Jurkat, Clone E6-1 (cell line): ENCODE measurements at regions not wholly inside any gene's neighbourhood (a gene's known extent, or its start where the extent isn't known, plus 50 kb on each side); places are given as distances from the start of the nearest gene placed in this dataset.
"Not testable (repeated sequence)": the region's sequence is repeated elsewhere in the genome, so short reads cannot be mapped to it uniquely, and the experiment has no call there.

ENCODE experiments used
- DNase-seq: peaks from one replicate; pipeline ENCODE4 v3.0.0-alpha.2; 2011; ENCODE audit warnings: low read depth, low spot score
- H3K4me3 ChIP-seq: 2 replicates; pipeline ENCODE4 v1.5.1; 2011; ENCODE audit warnings: mild to moderate bottlenecking, low read length, control low read depth, moderate library complexity

DNA sequence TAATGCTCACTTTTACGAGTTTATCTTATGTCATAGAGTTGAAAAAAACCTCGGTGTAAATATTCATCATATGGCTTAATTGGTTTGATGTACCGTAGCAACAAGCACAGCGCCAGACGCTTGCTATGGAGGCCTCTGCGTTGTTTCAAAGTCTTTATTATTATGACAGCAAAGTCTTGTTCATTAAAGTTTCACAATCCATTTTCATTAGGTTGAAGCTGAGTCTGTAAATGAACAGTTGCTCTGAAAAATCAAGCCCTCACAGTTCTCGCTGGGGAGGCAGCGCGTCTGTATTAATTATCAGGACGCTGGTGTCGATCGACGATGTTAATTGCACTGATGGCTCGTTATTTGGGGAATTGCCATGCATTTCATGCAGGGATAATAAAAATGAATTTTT is 185.6 kb downstream of the INSC start:
- no peak for DNase-seq
- H3K4me3 ChIP-seq = no peak overlapping the region

DNA sequence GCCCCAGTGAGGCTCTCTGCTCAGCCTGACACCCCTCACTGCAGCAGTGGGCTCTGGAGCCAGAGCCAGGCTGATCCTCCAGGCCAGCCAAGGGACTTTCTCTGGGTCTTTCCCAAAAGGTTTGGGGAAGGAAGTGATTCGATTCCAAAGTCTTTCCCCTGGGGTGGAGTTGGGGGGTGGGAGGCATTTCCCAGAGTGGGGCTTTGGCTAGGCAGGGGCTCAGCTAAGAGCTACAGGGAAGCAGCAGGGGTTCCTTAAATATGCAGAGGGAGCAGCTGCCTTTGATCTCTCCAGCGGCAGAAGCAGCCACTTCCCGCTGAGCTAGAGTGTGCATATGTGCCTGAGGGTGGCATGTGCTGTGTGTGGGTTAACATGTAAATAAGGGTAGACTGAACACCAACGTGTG is 192.9 kb downstream of the INSC start:
- no peak overlapping the region for H3K4me3 ChIP-seq
- DNase-seq = peak; percentile 80

DNA sequence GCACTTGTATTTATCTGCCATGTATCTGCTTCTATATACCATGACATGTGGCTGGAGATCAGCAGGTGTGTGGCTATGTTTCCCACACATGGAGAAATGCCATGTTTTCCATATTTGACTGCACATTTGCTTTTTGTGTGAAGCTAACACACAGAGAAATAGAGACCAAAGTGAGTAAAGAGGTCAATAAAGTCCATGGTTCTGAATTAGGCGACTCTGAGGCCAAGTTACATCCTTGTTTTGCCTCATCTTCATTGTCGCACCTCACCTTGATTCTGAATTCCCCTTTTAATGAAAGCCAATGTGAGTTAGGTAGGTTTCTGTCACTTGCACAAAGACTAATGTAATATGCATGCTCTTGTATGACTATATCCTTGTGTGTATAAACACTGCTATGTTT is 194.1 kb downstream of the INSC start:
- no peak overlapping the region for H3K4me3 ChIP-seq
- no peak for DNase-seq

DNA sequence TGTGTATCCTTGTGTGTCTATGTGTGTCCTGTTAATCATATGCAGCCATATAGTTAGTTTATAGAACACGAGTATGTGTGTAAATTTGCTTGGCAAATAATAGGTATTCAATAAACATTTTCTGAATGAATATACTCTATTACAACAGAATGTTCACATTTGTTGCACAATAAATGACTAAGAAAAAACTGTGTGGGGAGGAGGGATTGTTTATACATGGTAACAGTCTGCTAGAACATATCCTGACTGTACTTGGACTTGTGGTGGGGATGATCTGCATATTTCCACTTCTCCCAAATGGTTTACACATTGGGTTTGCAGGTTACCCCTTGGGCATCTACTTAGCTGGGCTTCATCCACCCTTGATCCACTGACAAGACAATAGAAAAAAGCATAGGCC is 194.6 kb downstream of the INSC start:
- DNase-seq = no peak
- no peak overlapping the region for H3K4me3 ChIP-seq

DNA sequence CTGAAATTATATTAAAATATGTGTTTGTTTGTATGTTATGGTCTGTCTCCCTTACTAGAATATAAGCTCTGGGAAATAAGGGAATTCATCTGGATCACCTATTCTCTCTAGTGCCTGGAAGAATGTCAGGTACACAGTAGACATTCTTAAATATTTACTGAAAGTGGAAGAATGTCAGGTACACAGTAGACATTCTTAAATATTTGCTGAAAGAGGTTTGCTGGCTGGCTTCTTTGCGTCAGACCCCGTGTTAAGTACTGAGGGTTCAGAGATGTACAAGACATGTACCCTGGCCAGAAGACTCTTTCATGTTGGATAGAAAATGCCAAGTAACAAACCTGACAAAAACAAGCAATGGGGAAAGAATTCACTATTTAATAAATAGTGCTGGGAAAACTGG is 199.1 kb downstream of the INSC start:
- H3K4me3 ChIP-seq = no peak overlapping the region
- no peak for DNase-seq

DNA sequence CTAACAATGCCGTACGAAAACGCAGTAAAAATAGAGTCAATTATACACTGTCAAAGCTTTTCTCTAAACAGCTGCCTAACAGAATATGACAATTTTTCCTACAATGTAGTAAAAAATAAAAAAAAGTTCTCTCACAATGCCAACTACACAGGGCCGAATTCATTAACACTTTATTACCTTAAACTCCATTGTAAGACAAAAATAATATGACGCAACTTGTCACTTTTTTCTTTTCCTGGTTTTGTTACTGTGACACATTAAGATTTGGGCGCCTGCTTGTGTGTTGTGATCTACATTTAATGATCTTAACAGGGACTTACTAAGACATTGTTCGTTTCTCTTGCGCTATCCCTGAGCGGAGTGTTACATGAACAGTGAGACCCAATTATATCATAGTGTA is 204.1 kb downstream of the INSC start:
- DNase-seq = no peak
- H3K4me3 ChIP-seq = no peak overlapping the region

DNA sequence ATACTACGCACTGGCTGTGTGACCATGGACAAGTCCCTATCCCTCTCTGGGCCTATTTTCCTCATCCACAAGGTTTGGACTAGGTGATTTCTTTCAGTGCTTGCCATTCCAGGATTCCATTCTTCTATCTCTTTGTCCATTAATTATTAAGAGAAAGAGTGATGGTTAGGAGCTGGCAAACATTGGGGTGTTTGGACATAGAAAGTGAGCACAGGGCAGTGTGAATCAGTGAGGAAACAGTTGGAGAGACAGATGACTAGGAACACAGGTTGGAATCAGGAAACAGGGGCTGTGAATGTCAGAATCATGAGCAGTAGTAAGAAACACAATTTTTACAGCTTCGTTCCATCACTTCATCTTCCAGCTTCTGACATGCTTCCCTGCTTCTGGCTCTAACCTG is 211.8 kb downstream of the INSC start:
- no peak overlapping the region for H3K4me3 ChIP-seq
- no peak for DNase-seq

DNA sequence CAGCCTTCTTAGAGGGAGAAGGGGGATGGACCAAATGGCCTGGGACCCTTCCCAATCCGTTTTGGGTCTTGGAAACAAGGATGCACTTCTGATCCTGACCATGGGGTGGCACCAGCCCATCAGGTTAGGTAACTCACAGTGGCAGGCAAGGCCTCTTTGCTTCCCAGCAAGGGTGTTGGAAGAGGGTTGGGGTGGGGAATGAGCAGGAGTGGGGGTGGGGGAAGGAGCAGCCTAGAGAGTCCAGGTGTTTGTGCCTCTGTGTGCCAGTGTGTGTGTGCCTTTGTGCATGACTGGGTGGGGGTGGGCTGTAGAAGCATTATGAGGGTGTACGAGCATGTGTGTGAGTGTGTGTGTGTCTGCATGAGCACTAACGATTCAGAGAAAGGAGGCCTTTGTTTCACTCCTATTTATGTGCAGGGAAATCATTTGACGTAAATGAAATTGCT is 213.1 kb downstream of the INSC start:
- peak; percentile 11 for DNase-seq
- H3K4me3 ChIP-seq = no peak overlapping the region

DNA sequence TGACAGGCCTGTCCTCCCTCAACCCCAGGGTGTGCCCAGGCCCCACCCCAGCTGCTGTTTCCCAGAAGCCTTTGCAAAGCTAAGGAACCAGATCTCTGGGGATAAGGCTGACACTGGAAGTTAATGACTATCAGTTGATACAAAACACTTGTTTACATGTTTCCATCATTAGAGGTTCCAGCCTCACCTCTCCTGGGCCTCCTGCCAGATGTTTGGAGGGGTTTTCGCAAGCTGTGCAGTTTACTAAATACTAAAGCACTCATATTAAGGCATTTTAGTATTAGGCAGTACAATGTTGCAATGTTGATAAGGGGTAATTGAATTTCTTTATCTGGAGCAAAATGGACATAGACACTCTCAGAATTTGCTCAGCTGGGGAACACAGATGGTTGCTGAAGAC is 218.7 kb downstream of the INSC start:
- H3K4me3 ChIP-seq = no peak overlapping the region
- DNase-seq = no peak

DNA sequence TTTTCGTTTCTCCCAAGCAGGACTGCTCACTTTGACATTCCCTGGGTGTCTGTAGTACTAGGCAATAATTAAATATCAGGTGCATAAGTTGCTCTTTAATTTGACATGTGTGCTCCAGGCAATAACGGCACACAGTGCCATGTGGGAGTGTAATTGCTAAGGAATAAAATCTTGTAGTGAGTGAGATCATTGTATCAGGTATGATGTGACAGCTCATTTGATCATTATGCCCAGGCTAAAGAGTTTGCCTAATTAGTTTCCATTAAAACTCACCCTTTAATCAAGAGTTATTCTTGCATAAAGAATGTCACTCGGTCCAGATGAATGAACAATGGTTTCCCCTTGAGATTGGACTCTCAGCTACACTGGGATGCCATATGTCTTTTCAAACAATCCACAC is 220.0 kb downstream of the INSC start:
- H3K4me3 ChIP-seq = no peak overlapping the region
- DNase-seq = no peak

DNA sequence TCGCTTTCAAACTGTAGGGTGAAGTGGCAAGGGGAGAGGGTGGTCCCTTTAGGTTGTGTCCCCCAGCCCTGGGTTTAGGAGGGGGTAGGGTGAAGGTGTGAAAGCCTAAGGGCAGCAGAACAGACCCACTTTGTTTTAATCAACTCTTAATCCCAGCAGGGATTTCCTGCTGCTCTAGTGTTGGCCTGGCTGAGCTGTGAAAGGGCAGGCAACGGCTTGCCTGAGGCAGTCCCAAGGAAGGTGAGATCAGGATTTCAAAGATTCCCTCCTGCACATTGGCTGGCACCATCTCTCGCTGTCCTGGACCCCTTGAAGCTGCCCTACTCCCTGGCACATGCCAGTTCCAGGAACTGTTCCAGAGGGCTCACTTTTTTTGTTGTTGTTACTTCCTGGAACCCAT is 221.3 kb downstream of the INSC start:
- no peak overlapping the region for H3K4me3 ChIP-seq
- no peak for DNase-seq

DNA sequence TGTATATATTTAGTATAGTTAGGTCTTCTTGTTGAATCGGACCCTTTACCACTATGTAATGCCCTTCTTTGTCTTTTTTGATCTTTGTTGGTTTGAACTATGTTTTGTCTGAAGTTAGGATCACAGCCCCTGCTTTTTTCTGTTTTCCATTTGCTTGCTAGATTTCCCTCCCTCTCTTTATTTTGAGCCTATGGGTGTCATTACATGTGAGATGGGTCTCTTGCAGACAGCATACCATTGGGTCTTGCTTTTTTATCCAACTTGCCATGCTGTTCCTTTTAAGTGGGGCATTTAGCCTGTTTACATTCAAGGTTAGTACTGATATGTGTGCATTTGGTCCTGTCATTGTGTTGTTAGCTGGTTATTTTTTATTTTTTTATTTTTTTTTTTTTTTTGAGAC is 224.6 kb downstream of the INSC start:
- DNase-seq = no peak
- H3K4me3 ChIP-seq = no peak overlapping the region

DNA sequence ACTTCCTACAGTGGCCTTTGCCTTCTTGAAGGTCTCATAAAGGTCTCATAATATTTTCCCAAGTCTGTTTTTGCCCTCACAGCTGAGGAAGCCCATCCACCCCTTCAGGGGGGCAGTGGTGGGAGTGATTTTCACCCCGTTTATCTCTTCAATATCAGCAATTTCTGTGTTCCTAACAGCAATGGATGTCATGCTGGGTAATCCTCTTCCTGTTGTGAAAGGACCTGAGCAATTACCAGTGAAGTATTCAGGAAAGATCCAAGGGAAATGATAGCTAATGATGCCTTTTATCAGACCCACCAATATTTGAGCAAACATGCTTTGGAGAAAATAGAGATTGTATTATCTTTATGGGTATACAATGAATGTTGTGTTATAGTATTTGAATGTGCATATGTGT is 226.9 kb downstream of the INSC start:
- no peak for DNase-seq
- no peak overlapping the region for H3K4me3 ChIP-seq

DNA sequence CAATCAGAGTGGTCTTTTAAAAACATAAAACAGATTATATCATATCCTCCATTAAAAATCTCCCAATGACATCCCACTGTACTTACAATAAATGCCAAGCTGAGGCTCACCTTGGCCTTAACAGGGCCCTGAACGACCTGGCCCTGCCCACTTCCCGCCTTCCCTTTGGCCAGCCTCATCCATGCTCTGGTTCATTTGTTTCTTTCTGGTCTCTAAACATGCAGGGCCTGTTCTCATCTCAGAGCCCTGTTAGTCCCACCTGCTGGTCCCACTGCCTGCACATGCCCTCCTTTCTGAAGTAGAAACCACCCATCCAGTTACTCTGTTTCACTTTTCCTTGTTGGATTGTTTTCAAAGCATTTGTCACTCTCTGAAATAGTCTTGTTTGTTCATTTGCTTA is 227.4 kb downstream of the INSC start:
- no peak overlapping the region for H3K4me3 ChIP-seq
- no peak for DNase-seq

DNA sequence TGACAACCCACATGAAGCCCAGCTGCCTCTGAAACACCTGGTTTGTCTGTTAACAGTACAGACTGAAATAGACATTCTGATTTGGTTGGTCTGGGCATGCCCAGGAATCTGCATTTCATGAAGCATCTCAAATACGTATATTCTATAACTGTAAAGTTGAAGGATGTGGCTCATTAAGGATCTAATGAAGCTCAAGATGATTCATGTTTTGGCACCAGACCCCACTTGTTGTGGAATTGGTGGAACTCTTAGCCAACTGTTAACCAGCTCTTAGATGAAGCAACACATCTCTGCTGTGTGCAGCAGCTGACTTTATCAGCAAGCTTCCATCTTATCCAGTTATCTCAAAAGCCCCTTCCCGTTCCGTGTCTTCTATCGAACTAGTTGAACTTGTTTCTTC is 232.2 kb downstream of the INSC start:
- no peak for DNase-seq
- no peak overlapping the region for H3K4me3 ChIP-seq

DNA sequence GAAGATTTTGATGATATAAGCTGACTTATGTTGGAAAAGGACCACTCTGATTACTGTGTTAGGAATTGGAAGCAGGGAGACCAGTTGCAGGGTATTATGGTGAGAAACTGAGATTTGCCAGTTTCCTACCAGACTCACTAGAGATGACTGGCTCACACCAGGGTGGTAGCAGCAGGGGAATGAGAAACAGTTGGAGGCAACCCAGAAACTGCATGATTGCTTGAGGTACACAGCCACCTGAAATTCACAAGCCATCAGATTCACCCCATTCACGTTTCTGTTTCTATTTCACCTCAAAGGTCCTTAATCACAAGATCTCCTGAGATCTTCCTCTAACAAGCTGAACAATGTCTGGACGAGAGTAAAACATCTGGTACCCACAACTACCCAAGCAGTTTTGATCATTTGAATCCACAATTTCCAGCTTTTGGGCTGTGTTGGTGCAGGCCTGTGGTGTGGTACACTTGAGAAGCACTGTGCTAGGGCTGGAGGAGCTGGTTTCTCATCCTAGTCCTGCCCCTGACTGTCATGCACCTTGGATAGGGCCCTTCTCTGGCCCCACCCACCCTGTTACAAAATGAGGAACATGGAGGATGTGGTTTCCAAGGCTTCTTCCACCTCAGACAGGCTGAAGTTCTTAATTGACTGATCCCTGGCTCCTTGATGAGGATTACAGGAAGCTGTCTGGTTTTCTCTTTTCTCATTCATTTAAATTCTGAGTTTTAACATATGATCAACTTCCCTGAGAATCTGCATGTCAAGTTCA is 233.4 kb downstream of the INSC start:
- H3K4me3 ChIP-seq = no peak overlapping the region
- DNase-seq = peak; percentile 19

DNA sequence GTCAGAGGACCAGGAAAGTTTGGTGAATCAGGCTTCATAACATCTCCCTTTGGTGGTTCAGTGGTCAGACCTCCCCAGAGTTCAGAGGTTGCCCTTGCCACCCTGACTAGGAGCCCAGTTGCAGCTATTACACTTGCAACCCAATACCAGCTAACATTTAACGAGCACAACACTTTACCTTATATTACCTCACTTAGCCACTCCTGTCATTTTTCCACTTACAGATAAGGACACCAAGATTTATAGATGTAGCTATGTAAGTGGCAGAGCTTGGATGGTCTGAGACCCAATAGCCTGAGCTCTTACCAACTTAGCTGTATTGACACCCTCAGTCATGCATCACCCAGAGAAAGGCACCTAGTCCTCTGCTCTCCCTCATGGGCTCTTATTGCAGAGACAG is 234.7 kb downstream of the INSC start:
- no peak overlapping the region for H3K4me3 ChIP-seq
- no peak for DNase-seq

DNA sequence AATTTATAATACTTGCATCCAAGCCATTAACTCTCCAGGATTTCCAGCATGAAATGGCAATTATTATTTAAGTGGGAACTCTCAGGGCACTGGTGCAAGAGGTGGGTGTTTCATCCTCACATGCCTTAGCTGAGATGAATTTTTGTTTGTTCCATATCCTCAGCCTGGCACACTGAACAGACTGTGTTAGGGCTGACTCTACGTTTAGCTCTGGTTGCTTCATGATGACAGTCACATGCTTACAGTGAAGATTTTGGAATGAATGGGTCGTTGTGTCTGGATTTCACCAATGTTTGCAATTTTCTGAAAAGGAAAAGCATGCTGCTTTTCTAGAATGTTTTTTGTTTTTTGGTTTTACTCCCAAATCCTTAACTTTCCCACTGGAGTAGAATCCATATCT is 246.6 kb downstream of the INSC start:
- no peak overlapping the region for H3K4me3 ChIP-seq

DNA sequence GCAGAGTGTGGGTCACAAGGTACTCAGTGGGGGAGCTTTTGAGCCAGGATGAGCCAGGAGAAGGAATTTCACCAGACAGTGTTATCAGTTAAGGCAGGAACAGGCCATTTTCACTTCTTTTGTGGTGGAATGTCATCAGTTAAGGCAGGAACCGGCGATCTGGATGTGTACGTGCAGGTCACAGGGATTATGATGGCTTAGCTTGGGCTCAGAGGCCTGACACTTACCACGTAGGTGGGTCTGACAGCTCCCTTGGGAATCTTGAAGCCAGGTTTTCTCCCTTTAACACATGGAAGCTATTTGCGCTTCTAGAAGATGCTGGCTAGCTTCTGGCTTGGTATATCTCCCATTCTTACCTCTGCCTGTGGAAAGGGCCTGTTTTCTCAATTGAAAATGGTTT is 250.6 kb downstream of the INSC start:
- not testable (repeated sequence) for DNase-seq, H3K4me3 ChIP-seq

More for the DNA sequence above, 246.6 kb downstream of the INSC start:
- no peak for DNase-seq

DNA sequence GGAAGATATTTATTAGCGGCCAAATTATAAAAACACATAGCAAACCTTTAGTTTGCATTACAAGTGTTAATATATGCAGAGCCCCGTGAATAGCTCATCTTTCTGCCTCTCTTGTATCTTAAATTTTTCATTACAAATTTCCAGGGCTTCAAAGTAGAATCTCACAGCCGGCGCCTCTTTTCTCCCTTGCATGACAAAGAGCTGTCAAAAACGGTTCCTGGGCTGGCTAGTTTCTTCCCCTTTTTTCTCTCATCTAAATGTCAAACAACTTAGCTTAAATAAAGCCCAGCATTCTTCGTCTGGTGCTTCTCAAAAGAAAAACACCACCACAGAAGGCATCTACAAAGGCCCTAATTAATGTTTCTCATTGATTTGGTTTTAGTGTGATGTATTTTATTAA is 253.0 kb downstream of the INSC start:
- no peak overlapping the region for H3K4me3 ChIP-seq
- no peak for DNase-seq

DNA sequence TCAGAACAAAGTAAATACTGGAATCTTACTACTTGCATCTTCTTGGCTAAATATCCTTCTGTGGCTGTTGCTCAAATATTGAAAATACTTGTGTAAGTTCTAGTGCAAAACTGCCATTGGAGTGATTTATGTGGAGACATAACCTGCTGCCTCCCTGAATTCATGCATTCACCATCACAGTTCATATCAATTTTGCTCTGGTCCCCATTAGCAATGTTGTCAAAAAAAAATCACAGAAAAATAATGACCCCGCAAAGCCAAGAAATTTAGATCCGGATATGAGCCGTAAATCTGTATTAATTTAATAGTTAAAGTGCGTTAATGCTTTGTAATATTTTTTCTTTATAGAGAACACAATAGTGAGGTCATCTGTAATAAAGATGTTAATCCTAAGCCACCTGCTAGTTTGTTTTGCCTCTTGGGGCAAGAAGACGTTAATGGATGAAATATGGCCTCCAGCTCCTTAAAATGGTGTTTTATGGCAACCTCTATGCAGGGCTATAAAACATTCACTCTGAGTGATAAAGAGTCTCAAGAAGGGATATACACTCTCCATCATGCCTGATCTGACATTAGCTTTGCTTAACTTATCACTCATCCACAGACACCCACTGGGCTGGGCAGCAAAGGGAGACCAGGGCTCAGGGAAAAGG is 255.9 kb downstream of the INSC start:
- no peak overlapping the region for H3K4me3 ChIP-seq
- no peak for DNase-seq
